H54 (cell line): ENCODE measurements at regions not wholly inside any gene's neighbourhood (a gene's known extent, or its start where the extent isn't known, plus 50 kb on each side); places are given as distances from the start of the nearest gene placed in this dataset.
"Not testable (repeated sequence)": the region's sequence is repeated elsewhere in the genome, so short reads cannot be mapped to it uniquely, and the experiment has no call there.

Experiments
- DNase-seq: peaks from one replicate; pipeline ENCODE4 v3.0.0; 2011; ENCODE audit warnings: low spot score, mixed read lengths; ENCODE audit not compliant: insufficient read length
- FAIRE-seq: peaks from 3 replicates; lab custom pipeline; 2011; peaks lifted over from hg19 to GRCh38; lab: Jason Lieb, UNC
- POLR2A ChIP-seq: IDR thresholded peaks from 2 replicates; pipeline ENCODE4 v1.6.1; 2011; ENCODE audit warnings: low read depth, mild to moderate bottlenecking, low read length

- no peak for DNase-seq
- no peak for FAIRE-seq
- TF ChIP-seq POLR2A, result no peak
Measured at GRCh38 chrX:63581906-63582305, 203.1 kb downstream of the ARHGEF9 start.

- TF ChIP-seq POLR2A, result no peak
- DNase-seq (no peak), FAIRE-seq (no peak)
Measured at GRCh38 chrX:63581398-63581797, 203.6 kb downstream of the ARHGEF9 start.

GRCh38 chrX:63576533-63576932, 208.5 kb downstream of the ARHGEF9 start:
- DNase-seq (no peak), FAIRE-seq (no peak)
- no peak for TF ChIP-seq POLR2A

- FAIRE-seq, DNase-seq: not testable (repeated sequence)
Measured at GRCh38 chrX:63575700-63576099, 209.3 kb downstream of the ARHGEF9 start.

GRCh38 chrX:63566856-63567255, 215.7 kb upstream of the SPIN4 start:
- FAIRE-seq (no peak), DNase-seq (no peak)
- no peak for TF ChIP-seq POLR2A

- FAIRE-seq (no peak), DNase-seq (no peak)
- TF ChIP-seq POLR2A, result no peak
Measured at GRCh38 chrX:63561425-63561824, 210.3 kb upstream of the SPIN4 start.

GRCh38 chrX:63560601-63561218, 209.6 kb upstream of the SPIN4 start:
- 0 out of 2 replicates have a peak, but pooled peaks have one; percentile 20 for TF ChIP-seq POLR2A
- FAIRE-seq (peak; percentile 55), DNase-seq (peak; percentile 33)

GRCh38 chrX:63551856-63552255, 200.7 kb upstream of the SPIN4 start:
- FAIRE-seq (no peak), DNase-seq (no peak)
- TF ChIP-seq POLR2A, result no peak

GRCh38 chrX:63530654-63531053, 179.5 kb upstream of the SPIN4 start:
- TF ChIP-seq POLR2A, result no peak
- FAIRE-seq (no peak), DNase-seq (no peak)

GRCh38 chrX:63529961-63530360, 178.8 kb upstream of the SPIN4 start:
- FAIRE-seq (no peak), DNase-seq (no peak)
- TF ChIP-seq POLR2A, result no peak

GRCh38 chrX:63526863-63527262, 175.7 kb upstream of the SPIN4 start:
- no peak for TF ChIP-seq POLR2A
- FAIRE-seq (no peak), DNase-seq (no peak)

- FAIRE-seq, result no peak
- TF ChIP-seq POLR2A, result no peak
Measured at GRCh38 chrX:63525491-63525890, 174.4 kb upstream of the SPIN4 start.

GRCh38 chrX:63519368-63519767, 168.2 kb upstream of the SPIN4 start:
- not testable (repeated sequence) for DNase-seq, FAIRE-seq

More at GRCh38 chrX:63525491-63525890, 174.4 kb upstream of the SPIN4 start:
- no peak for DNase-seq

GRCh38 chrX:63514569-63515080, 163.5 kb upstream of the SPIN4 start:
- TF ChIP-seq POLR2A, result no peak
- FAIRE-seq, result no peak
- no peak for DNase-seq

- FAIRE-seq (no peak), DNase-seq (no peak)
- TF ChIP-seq POLR2A, result no peak
Measured at GRCh38 chrX:63513825-63514568, 162.9 kb upstream of the SPIN4 start.
